Hepatocyte (in vitro differentiated cells): ENCODE measurements at regions not wholly inside any gene's neighbourhood (a gene's known extent, or its start where the extent isn't known, plus 50 kb on each side); places are given as distances from the start of the nearest gene placed in this dataset.
"Not testable (repeated sequence)": the region's sequence is repeated elsewhere in the genome, so short reads cannot be mapped to it uniquely, and the experiment has no call there.

ENCODE experiments used
- DNase-seq: peaks from one replicate; pipeline ENCODE4 v3.0.0-alpha.2; 2016; ENCODE audit warnings: low spot score
- H2AFZ ChIP-seq: fragments of 200-600 bp; sonication (generic); 2 replicates; pipeline ENCODE4 v1.6.0; 2016; ENCODE audit warnings: antibody characterized with exemption, mild to moderate bottlenecking
- H3K27ac ChIP-seq: fragments of 200-600 bp; sonication (generic); 2 replicates; pipeline ENCODE4 v1.5.1; 2016; ENCODE audit warnings: mild to moderate bottlenecking
- H3K27me3 ChIP-seq: fragments of 200-600 bp; sonication (generic); 2 replicates; pipeline ENCODE4 v1.6.1; 2016
- H3K36me3 ChIP-seq: fragments of 200-600 bp; sonication (generic); replicated peaks from 2 replicates; pipeline ENCODE4 v1.5.1; 2016; ENCODE audit warnings: low read depth; ENCODE audit not compliant: insufficient read depth
- H3K4me1 ChIP-seq: fragments of 200-600 bp; sonication (generic); 2 replicates; pipeline ENCODE4 v1.5.1; 2016; ENCODE audit warnings: mild to moderate bottlenecking, moderate library complexity; ENCODE audit not compliant: insufficient read depth
- H3K4me2 ChIP-seq: fragments of 200-600 bp; sonication (generic); 2 replicates; pipeline ENCODE4 v1.6.0; 2016
- H3K4me3 ChIP-seq: fragments of 200-600 bp; sonication (generic); 2 replicates; pipeline ENCODE4 v1.5.1; 2016; ENCODE audit warnings: mild to moderate bottlenecking
- H3K79me2 ChIP-seq: fragments of 200-600 bp; sonication (generic); 2 replicates; pipeline ENCODE4 v1.6.0; 2017; ENCODE audit warnings: mild to moderate bottlenecking
- H3K9me2 ChIP-seq: fragments of 200-600 bp; sonication (generic); replicated peaks from 2 replicates; pipeline ENCODE4 v1.6.0; 2017; ENCODE audit warnings: mild to moderate bottlenecking; ENCODE audit not compliant: insufficient read depth
- H3K9me3 ChIP-seq: fragments of 200-600 bp; sonication (generic); 2 replicates; pipeline ENCODE4 v1.5.1; 2016; ENCODE audit warnings: low read depth, mild to moderate bottlenecking
- H4K20me1 ChIP-seq: fragments of 200-600 bp; sonication (generic); 2 replicates; pipeline ENCODE4 v1.6.0; 2016; ENCODE audit warnings: mild to moderate bottlenecking; ENCODE audit not compliant: insufficient read depth, poor library complexity, severe bottlenecking
- EZH2 ChIP-seq: fragments of 200-600 bp; sonication (generic); IDR thresholded peaks from 2 replicates; pipeline ENCODE4 v1.6.1; 2016; ENCODE audit warnings: antibody characterized with exemption, mild to moderate bottlenecking, borderline replicate concordance
- EZH2phosphoT487 ChIP-seq: fragments of 200-600 bp; sonication (generic); IDR thresholded peaks from one replicate; pipeline ENCODE4 v1.6.1; 2018; ENCODE audit warnings: antibody characterized with exemption, mild to moderate bottlenecking, low read depth, moderate library complexity; ENCODE audit not compliant: unreplicated experiment, severe bottlenecking
- WGBS: methylation state at CpG from one replicate; pipeline ENCODE4 v1.1.6; 2016; ENCODE audit warnings: low lambda C conversion rate; ENCODE audit errors: missing lambda C conversion rate; 5-methylcytosine and 5-hydroxymethylcytosine counted together
- TF ChIP-seq, protein P1 (sequence below): fragments of 200-600 bp; sonication (generic); IDR thresholded peaks from 2 replicates; pipeline ENCODE4 v1.5.1; 2016; ENCODE audit warnings: antibody characterized with exemption, mild to moderate bottlenecking; ENCODE audit not compliant: poor library complexity

DNA sequence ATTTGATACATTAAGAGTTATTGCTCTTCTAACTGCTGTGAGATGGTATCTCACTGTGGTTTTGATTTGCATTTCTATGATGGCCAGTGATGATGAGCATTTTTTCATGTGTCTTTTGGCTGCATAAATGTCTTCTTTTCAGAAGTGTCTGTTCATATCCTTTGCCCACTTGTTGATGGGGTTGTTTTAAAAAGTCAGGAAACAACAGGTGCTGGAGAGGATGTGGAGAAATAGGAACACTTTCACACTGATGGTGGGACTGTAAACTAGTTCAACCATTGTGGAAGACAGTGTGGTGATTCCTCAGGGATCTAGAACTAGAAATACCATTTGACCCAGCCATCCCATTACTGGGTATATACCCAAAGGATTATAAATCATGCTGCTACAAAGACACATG is 63.4 kb upstream of the PDSS1 start:
- not testable (repeated sequence) for H2AFZ ChIP-seq, DNase-seq, H3K4me3 ChIP-seq, H3K4me1 ChIP-seq, H3K79me2 ChIP-seq, H3K36me3 ChIP-seq, H4K20me1 ChIP-seq, H3K4me2 ChIP-seq, H3K9me3 ChIP-seq, H3K9me2 ChIP-seq, H3K27ac ChIP-seq, H3K27me3 ChIP-seq

DNA sequence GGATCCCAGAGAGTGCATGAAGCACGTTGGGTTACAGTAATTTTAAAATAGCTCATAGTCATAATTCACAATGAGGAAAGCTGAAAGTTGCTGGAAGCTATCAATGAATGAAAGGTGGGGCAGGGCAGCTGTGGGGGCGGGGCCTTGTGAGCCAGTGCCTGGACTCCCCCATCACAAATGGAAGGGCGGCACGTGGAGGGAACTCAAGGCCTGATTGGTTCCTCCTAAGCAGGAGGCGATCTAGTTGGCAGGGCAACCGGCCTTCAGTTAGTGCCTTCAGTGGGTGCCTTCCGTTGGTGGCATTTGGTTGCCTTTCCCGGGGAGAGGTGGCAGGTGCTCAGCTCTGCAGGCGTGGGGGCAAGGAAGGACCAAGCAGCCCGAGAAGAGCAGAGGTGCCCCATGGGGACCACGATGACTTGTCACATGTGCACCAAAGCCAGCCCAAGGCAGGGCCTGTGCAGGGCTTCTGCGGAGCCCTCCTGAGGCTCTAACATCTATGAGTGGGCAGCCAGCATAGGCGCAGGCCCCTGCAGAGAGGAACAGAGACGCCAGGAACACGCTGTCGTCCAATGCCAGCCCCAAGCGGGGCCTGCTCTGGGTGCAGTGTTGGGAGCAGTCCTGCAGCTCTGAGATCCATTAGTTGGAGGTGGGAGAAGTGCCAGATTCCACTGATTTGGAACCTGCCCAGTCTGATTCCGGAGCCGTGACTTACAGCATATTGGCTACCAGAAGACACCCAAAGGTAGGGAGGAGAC is 59.8 kb upstream of the PDSS1 start:
- WGBS: 88% methylated on average over 19 of the region's 19 CpGs
- H3K36me3 ChIP-seq: no peaks in the 10 kb centered on the region
- no peaks in the 10 kb centered on the region for H3K27me3 ChIP-seq
- H3K9me2 ChIP-seq: no peaks in the 10 kb centered on the region
- no peak for DNase-seq
- H4K20me1 ChIP-seq: no peaks in the 10 kb centered on the region
- H3K4me2 ChIP-seq: no peak overlapping the region
- no peaks in the 10 kb centered on the region for H3K4me1 ChIP-seq
- no peak overlapping the region for H3K27ac ChIP-seq
- TF ChIP-seq, protein P1, sequence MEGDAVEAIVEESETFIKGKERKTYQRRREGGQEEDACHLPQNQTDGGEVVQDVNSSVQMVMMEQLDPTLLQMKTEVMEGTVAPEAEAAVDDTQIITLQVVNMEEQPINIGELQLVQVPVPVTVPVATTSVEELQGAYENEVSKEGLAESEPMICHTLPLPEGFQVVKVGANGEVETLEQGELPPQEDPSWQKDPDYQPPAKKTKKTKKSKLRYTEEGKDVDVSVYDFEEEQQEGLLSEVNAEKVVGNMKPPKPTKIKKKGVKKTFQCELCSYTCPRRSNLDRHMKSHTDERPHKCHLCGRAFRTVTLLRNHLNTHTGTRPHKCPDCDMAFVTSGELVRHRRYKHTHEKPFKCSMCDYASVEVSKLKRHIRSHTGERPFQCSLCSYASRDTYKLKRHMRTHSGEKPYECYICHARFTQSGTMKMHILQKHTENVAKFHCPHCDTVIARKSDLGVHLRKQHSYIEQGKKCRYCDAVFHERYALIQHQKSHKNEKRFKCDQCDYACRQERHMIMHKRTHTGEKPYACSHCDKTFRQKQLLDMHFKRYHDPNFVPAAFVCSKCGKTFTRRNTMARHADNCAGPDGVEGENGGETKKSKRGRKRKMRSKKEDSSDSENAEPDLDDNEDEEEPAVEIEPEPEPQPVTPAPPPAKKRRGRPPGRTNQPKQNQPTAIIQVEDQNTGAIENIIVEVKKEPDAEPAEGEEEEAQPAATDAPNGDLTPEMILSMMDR: no peak
- TF ChIP-seq EZH2phosphoT487 (no peak), EZH2 (no peak)
- H2AFZ ChIP-seq: no peak overlapping the region
- no peaks in the 10 kb centered on the region for H3K9me3 ChIP-seq
- no peaks in the 10 kb centered on the region for H3K79me2 ChIP-seq
- no peak overlapping the region for H3K4me3 ChIP-seq

DNA sequence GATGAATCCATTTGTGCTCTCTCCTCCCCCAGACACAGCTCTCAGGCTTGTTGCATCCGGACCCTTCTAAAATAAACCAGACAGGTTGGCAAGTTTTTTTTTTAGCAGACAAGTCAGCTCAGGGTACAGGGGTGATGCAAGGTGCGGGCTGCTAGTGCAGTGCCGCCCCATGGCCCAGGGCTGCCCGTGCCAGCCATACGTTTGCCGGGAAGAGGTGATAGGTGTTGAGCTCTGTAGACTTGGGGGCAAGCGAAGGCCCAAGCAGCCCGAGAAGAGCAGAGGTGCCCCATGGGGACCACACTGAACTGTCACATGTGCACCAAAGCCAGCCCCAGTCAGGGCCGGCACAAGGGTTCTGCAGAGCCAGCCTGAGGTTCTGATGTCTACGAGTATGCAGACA is 57.1 kb upstream of the PDSS1 start:
- no peak overlapping the region for H3K4me2 ChIP-seq
- no peaks in the 10 kb centered on the region for H3K9me3 ChIP-seq
- DNase-seq: no peak
- WGBS: 86% methylated on average over 10 of the region's 10 CpGs
- no peak overlapping the region for H3K27ac ChIP-seq
- H3K4me1 ChIP-seq: no peaks in the 10 kb centered on the region
- TF ChIP-seq EZH2: no peak
- TF ChIP-seq EZH2phosphoT487: no peak
- TF ChIP-seq, protein P1: no peak
- no peaks in the 10 kb centered on the region for H4K20me1 ChIP-seq
- H3K9me2 ChIP-seq: no peaks in the 10 kb centered on the region
- H2AFZ ChIP-seq: no peak overlapping the region
- H3K4me3 ChIP-seq: no peak overlapping the region
- H3K79me2 ChIP-seq: no peaks in the 10 kb centered on the region
- no peaks in the 10 kb centered on the region for H3K27me3 ChIP-seq
- no peaks in the 10 kb centered on the region for H3K36me3 ChIP-seq

DNA sequence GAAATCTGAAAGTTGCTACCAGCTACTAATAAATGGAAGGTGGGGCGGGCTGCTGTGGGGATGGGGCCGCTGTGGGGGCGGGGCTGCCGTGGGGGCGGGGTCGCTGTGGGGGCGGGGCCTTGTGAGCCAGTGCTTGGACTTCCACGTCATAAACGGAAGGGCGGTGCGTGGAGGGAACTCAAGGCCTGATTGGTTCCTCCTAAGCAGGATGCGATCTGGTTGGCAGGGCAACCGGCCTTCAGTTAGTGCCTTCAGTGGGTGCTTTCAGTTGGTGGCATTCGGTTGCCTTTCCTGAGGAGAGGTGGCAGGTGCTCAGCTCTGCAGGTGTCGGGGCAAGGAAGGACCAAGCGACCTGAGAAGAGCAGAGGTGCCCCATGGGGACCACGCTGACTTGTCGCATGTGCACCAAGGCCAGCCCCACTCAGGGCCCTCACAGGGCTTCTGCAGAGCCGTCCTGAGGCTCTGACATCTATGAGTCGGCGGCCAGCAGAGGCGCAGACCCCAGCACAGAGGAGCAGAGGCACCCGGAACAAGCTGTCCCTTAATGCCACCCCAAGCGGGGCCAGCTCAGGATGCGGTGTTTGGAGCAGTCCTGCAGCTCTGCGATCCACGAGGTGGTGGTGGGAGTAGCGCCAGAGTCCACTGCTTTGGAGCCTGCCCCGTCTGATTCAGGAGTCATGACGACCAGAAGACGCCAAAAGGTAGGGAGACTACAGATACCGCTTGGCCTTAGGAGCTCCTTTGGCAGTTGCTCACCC is 54.4 kb upstream of the PDSS1 start:
- Histone ChIP-seq H3K4me2 (no peak overlapping the region), H2AFZ (no peak overlapping the region), H4K20me1 (no peaks in the 10 kb centered on the region), H3K27ac (no peak overlapping the region), H3K9me2 (no peaks in the 10 kb centered on the region), H3K4me1 (no peaks in the 10 kb centered on the region), H3K4me3 (no peak overlapping the region), H3K36me3 (no peaks in the 10 kb centered on the region), H3K79me2 (no peaks in the 10 kb centered on the region), H3K9me3 (no peaks in the 10 kb centered on the region), H3K27me3 (no peaks in the 10 kb centered on the region)
- TF ChIP-seq, protein P1: no peak
- no peak for TF ChIP-seq EZH2phosphoT487
- TF ChIP-seq EZH2: no peak
- 95% methylated on average over 30 of the region's 32 CpGs for WGBS
- DNase-seq: no peak
